ENCODE measurements at regions not wholly inside any gene's neighbourhood (a gene's known extent, or its start where the extent isn't known, plus 50 kb on each side); places are given as distances from the start of the nearest gene placed in this dataset.

DNA sequence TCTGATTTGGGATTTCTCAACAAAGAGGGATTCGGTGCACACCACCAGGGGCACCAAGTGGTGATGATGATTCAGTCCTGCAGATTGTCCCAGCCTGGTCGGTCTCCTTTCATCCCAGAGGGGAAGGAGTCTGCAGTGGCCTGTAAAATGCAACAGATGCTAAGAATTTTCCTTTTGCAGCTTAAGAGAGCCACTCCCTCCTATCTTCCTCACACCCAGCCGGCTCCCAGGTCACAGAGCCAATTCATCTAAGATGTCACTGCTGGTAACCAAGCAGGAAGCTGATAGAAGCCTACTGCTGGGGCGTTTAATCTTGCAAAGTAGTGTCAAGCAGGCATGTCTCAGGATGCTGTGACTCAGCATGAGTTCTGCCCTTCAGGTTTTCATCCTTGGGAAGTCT is 203.8 kb upstream of the LRFN2 start:
- DNase-seq, result no peak

- DNase-seq, result no peak
Measured at GRCh38 chr6:40788661-40789655, 201.8 kb upstream of the LRFN2 start.

DNA sequence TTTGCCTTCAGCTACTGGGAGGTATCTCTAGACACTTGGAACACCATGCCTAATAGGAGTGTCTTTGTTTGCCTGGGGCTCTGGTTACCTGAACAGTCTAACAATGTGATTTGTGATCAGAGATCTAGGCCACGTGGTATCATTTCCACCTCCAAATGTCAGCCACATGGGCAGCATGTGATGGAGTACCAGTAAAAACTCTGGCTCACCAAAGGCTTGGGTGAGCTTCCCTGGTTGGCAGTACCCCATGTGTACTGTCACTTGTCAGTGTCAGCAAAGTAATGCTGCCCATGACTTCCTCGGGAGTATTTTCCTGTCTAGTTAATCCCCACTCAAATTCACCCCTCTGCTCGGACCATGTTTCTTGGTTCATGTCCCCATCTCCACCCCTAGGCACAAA is 195.2 kb upstream of the LRFN2 start:
- no peak for DNase-seq

GRCh38 chr6:40780637-40781036 is 193.5 kb upstream of the LRFN2 start:
- DNase-seq, result no peak

DNA sequence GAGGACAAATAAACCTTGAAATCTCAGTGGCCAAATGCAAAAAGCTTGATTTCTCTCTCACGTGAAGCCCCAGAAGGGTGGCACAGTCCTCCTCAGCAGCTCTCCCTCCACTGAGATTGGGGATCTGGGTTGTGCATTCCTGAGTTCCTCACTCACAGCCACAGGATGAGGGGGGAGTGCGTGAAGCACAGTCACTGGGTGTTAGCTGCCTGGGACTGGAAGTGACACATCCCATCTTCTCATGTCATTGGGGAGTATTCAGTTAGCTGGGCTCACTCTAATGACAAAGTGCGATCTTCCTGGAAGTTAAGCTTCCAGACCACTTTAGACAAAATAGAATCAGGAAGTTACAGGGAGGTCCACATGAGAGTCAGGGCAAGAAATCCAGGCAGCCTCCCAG is 192.2 kb upstream of the LRFN2 start:
- DNase-seq, result no peak

- no peak for DNase-seq
Measured at GRCh38 chr6:40778918-40779317, 191.8 kb upstream of the LRFN2 start.

DNA sequence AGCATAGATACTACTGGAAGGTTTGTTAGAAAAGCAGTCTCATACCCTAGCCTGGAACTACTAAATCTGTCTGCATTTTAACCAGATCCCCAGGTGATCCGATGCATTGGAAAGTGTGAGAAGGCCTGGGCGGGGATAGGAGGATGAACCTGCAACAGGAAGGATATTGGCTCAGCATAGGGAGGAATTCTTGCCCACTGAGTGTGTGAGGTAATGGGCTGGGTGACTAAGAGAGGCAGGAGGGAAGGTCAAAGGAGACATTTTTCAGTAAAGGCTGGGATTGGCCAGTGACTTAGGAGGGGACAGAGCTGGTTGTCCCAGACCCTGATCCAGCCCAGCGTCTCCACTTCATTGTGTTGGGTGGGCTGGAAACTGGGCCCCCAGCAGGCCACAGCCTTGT is 191.0 kb upstream of the LRFN2 start:
- DNase-seq, result no peak

GRCh38 chr6:40774932-40775331 is 187.8 kb upstream of the LRFN2 start:
- DNase-seq, result no peak

DNA sequence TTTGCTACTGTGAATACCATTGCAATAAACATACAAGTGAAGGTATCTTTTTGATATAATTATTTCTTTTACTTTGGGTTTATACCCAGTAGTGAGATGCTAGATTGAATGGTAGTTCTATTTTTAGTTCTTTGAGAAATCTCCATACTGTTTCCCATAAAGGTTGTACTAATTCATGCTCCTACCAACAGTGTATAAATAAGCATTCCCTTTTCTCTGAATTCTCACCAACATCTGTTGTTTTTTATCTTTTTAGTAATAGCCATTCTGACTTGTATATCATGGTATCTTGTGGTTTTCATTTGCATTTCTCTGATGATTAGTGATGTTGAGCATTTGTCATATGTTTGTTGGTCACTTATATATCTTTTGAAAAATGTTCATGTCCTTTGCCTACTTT is 183.6 kb upstream of the LRFN2 start:
- no peak for DNase-seq

DNA sequence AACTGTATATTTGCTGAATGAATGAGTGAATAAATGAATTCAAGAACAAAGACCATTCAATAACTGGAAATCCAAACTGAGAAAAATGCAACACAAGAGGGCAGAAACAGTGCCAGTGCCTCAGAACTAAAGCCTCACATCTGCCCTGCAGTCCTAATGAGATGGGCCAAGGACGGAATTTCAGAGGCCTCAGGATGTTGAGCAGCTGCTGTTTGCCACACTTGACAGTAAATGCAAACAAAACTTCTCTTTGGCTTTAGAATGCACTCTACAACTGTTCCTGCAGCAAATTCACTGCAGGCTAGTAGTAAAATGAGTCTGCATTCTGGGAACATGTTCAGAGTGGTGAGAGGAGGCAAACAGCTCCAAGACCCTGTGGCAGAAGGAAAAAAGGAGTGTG is 177.6 kb upstream of the LRFN2 start:
- no peak for DNase-seq

DNA sequence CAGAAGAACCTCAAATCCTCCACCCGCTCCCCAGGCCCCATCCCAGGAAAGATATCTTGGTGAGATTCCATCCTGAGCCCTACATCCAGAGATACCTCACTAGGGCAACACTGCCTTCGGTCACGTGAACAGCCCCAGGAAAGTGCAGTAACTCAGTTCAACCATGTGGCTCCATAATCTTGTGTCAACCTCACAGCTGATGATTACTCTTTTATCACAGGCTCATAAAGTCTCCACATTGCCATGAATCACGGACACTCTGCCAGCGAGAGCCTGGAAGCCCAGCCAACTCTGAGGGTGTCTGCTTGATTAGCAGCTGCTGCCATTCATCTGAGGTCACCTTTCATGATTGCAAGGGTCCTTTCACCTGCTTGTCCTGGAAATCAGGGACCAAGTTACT is 175.8 kb upstream of the LRFN2 start:
- DNase-seq, result no peak

GRCh38 chr6:40760887-40761286 is 173.7 kb upstream of the LRFN2 start:
- no peak for DNase-seq

GRCh38 chr6:40759838-40760237 is 172.7 kb upstream of the LRFN2 start:
- no peak for DNase-seq

GRCh38 chr6:40759264-40759663 is 172.1 kb upstream of the LRFN2 start:
- DNase-seq, result no peak

DNA sequence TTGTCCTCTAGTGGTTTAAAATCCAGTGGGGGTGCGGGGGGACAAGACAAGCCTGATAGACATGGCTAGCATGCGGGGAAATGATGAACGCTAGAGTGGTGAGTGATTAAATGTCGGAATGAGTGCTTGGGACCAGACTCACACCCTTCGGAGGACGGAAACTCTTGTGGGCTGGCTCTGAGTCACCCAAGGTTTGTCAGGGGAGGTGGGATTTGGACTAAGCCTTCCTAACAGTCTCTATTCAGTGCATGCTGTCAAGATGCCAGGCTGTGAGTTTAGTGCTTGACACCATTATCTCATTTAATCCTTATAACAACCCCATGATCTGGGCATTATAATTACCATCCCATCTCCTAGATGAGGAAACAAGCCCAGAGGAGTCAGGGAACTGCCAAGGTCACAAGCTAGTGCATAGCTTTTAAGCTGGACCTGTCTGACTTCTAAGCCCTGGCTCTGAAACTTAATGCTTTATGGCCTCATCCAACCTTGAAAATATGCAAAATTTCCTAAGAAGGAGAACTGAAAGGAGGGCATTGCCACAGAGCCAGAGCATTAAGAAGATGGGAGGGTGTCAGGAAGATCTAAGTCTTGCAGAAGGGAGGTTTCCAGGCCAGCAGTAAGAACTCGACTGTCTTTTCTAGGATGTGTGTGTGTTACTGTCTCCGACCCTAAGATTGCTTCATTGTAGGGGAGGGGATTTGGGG is 168.7 kb upstream of the LRFN2 start:
- DNase-seq, result no peak

- DNase-seq, result no peak
Measured at GRCh38 chr6:40755046-40755681, 168.0 kb upstream of the LRFN2 start.

DNA sequence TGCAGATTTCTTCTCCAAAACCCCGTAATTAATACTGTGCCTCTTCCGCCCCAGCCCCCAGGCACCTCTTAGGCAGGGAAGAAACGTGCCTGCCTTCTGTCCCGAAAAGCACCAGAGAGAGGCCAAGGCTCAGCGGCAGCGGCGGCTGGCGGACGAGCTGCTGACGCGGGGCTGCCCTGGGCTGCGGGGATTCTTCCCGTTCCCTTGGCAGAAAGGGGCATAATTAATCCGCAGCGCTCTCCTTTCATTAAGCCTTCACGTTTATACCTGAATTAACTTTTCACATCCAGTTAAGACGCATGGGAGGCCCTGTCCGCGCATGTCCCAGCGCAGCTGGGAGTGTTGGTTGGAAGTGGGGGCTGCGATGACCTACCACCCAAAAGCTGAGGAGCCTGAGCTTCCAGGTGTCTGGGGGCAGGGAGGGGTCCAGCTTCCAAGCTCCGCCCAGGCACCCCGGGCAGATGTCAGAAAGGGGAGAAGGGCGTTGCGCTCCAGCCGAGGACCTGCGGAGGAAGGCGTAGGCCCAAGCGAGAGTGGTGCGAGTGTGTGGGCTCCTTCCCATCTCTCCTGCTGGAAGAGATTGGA is 167.4 kb upstream of the LRFN2 start:
- DNase-seq, result no peak

GRCh38 chr6:40753675-40754448 is 166.7 kb upstream of the LRFN2 start:
- no peak for DNase-seq

- no peak for DNase-seq
Measured at GRCh38 chr6:40753048-40753447, 165.9 kb upstream of the LRFN2 start.

- DNase-seq, result no peak
Measured at GRCh38 chr6:40744835-40745234, 157.7 kb upstream of the LRFN2 start.

DNA sequence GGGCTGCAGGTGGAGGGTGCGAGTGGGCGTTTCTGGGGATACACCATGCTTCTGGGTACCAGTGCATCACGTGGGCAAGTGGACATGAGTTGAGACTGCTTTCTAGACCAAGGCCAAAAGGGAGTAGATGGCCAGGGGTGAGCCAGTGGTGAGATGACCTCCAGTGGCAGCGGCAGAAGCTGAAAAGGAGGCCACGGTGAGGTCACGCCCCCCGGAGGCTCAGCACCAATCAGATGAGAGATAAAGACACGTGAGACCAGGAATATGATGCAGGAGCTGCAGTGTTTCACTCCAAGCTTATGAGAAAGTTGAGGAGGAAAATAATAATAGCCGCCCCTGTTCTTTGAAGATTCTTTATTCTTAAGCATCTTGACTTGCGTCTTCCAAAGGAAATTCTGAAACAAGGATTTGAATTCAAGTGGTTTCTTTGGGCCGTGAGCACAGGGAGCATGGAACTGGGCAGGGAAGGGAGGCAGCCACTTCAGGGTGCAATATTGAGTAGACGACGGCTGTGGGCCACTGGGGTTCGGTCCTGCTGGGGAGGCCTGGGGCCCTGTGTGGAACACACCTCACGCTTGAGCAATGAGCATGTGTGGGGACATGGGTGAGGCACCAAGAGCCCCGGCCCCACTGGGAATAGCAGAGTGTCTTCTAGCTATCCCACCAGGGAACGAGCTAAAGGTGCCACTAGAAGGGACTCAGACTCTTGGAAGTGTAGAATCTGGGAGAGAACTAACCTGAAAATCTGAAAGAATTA is 156.7 kb upstream of the LRFN2 start:
- no peak for DNase-seq

- DNase-seq, result no peak
Measured at GRCh38 chr6:40743226-40743625, 156.1 kb upstream of the LRFN2 start.
